OCI-LY3 (cell line): ENCODE measurements at regions not wholly inside any gene's neighbourhood (a gene's known extent, or its start where the extent isn't known, plus 50 kb on each side); places are given as distances from the start of the nearest gene placed in this dataset.

Experiments
- H2AFZ ChIP-seq: fragments of 200-600, 300-600 bp; shearing (Covaris generic); 2 replicates; pipeline ENCODE4 v1.6.0; 2014; ENCODE audit warnings: antibody characterized with exemption, low read depth, low read length
- H3K27ac ChIP-seq: fragments of 200-600, 300-600 bp; sonication (generic); 2 replicates; pipeline ENCODE4 v1.5.1; 2014; ENCODE audit warnings: mild to moderate bottlenecking, low read length, moderate library complexity, mixed read lengths
- H3K27me3 ChIP-seq: fragments of 200-600, 300-600 bp; sonication (generic); 2 replicates; pipeline ENCODE4 v1.6.1; 2014; ENCODE audit warnings: low read depth, low read length, mixed read lengths
- H3K36me3 ChIP-seq: fragments of 200-600, 300-600 bp; sonication (generic); replicated peaks from 2 replicates; pipeline ENCODE3; 2014; ENCODE audit warnings: low read depth, low read length, mixed read lengths
- H3K4me1 ChIP-seq: fragments of 300-600, 200-600 bp; sonication (generic); 2 replicates; pipeline ENCODE4 v1.6.1; 2014; ENCODE audit warnings: low read length, mixed read lengths
- H3K4me2 ChIP-seq: fragments of 200-600, 300-600 bp; sonication (generic); 2 replicates; pipeline ENCODE4 v1.6.1; 2014; ENCODE audit warnings: low read length, mixed read lengths
- H3K4me3 ChIP-seq: fragments of 300-600, 200-600 bp; sonication (generic); 2 replicates; pipeline ENCODE4 v1.5.1; 2014; ENCODE audit warnings: antibody characterized with exemption, mild to moderate bottlenecking, low read length, moderate library complexity
- H3K79me2 ChIP-seq: fragments of 300-600, 200-600 bp; shearing (Covaris generic); 2 replicates; pipeline ENCODE4 v1.6.1; 2014; ENCODE audit warnings: mild to moderate bottlenecking, low read length, mixed read lengths
- H3K9ac ChIP-seq: fragments of 300-600, 200-600 bp; shearing (Covaris generic); 2 replicates; pipeline ENCODE4 v1.6.0; 2014; ENCODE audit warnings: mild to moderate bottlenecking, low read length, moderate library complexity
- H3K9me3 ChIP-seq: fragments of 200-600, 300-600 bp; shearing (Covaris generic); 2 replicates; pipeline ENCODE4 v1.6.1; 2014; ENCODE audit warnings: low read length, mixed read lengths; ENCODE audit not compliant: insufficient read depth
- H4K20me1 ChIP-seq: fragments of 200-600, 300-600 bp; sonication (generic); 2 replicates; pipeline ENCODE4 v1.6.1; 2016; ENCODE audit warnings: low read length, mixed read lengths; ENCODE audit not compliant: insufficient read depth
- CTCF ChIP-seq: fragments of 200-600, 300-600 bp; sonication (generic); IDR thresholded peaks from 2 replicates; pipeline ENCODE4 v1.5.1; 2014; ENCODE audit warnings: antibody characterized with exemption, low read length, low read depth
- EZH2phosphoT487 ChIP-seq: fragments of 200-600 bp; shearing (Covaris generic); IDR thresholded peaks from 2 replicates; pipeline ENCODE4 v1.6.1; 2018; ENCODE audit warnings: antibody characterized with exemption, mixed run types, low read depth

DNA sequence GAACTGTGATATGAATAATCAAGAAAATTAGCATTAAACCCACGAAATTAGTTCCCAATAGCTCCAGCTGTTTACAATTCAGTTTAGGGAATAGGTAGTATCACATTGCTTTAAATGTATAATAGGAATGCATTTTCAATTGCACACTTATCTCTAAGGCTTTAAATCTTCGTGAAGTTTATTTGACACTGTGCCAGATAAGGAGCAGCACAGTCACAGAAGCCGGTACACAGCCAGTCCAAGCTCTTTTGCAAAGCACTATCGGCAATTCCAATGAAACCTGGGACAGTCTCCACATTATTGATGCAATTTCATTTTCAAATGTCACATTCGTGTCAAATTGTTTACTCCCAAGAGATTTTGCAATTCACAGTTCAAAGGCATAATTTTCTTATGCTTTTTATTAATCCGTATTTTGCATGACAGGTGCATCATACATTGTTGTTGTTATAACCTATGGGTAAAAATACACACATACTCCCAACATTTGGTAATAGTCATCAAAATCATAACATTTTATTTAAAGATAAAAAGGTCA lies 602.8 kb downstream of the RPS29 start:
- no peaks in the 10 kb centered on the region for H3K4me1 ChIP-seq
- H3K79me2 ChIP-seq: no peaks in the 10 kb centered on the region
- H2AFZ ChIP-seq: no peak overlapping the region
- no peaks in the 10 kb centered on the region for H4K20me1 ChIP-seq
- H3K9me3 ChIP-seq: no peaks in the 10 kb centered on the region
- H3K4me2 ChIP-seq: no peak overlapping the region
- no peak overlapping the region for H3K9ac ChIP-seq
- no peaks in the 10 kb centered on the region for H3K27me3 ChIP-seq
- H3K36me3 ChIP-seq: no peaks in the 10 kb centered on the region
- H3K4me3 ChIP-seq: no peak overlapping the region
- TF ChIP-seq CTCF (no peak), EZH2phosphoT487 (no peak)
- no peak overlapping the region for H3K27ac ChIP-seq

DNA sequence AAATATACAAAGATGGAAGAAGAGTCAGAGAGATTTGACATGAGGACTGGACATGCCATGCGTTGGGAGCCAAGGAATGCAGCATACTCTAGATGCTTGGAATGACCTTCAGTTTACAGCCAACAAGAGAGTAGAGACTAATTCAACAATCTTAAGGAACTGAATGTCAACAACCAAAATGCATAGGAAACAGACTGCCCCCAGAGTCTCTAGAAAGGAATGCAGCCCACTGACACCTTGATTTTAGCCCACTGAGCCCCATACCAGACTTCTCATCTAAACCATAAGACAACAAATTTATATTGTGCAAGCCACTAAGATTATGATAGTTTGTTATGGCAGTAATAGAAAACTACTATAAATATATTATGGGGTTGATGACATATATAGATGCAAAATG lies 611.2 kb downstream of the RPS29 start:
- no peaks in the 10 kb centered on the region for H3K36me3 ChIP-seq
- TF ChIP-seq CTCF (no peak), EZH2phosphoT487 (no peak)
- H3K27ac ChIP-seq: no peak overlapping the region
- H3K4me3 ChIP-seq: no peak overlapping the region
- no peaks in the 10 kb centered on the region for H3K79me2 ChIP-seq
- H4K20me1 ChIP-seq: no peaks in the 10 kb centered on the region
- no peak overlapping the region for H2AFZ ChIP-seq
- H3K9ac ChIP-seq: no peak overlapping the region
- H3K4me2 ChIP-seq: no peak overlapping the region
- no peaks in the 10 kb centered on the region for H3K9me3 ChIP-seq
- no peaks in the 10 kb centered on the region for H3K4me1 ChIP-seq
- H3K27me3 ChIP-seq: no peaks in the 10 kb centered on the region

DNA sequence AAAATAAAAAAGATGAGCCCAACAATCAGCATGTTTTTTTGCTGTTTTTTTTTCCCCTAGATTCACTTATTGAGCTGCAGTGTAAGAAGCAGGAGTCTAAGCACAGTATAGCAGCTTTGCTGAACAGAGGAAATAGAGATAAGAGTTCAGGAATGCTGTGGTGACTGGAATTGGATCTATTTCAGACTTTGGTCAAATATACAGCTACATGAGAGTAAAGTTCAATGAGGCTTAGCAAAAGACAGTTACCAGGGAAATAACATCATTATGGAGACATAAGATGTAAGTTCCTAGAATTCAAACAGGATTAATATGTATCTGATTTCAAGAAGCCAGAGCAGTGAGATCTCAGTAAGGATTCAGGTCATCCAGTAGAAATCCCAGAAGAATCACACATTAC lies 613.0 kb downstream of the RPS29 start:
- Histone ChIP-seq H4K20me1 (no peaks in the 10 kb centered on the region), H3K27me3 (no peaks in the 10 kb centered on the region), H3K27ac (no peak overlapping the region), H3K9me3 (no peaks in the 10 kb centered on the region), H2AFZ (no peak overlapping the region), H3K36me3 (no peaks in the 10 kb centered on the region), H3K4me1 (no peaks in the 10 kb centered on the region), H3K79me2 (no peaks in the 10 kb centered on the region), H3K9ac (no peak overlapping the region), H3K4me2 (no peak overlapping the region), H3K4me3 (no peak overlapping the region)
- no peak for TF ChIP-seq CTCF
- no peak for TF ChIP-seq EZH2phosphoT487

DNA sequence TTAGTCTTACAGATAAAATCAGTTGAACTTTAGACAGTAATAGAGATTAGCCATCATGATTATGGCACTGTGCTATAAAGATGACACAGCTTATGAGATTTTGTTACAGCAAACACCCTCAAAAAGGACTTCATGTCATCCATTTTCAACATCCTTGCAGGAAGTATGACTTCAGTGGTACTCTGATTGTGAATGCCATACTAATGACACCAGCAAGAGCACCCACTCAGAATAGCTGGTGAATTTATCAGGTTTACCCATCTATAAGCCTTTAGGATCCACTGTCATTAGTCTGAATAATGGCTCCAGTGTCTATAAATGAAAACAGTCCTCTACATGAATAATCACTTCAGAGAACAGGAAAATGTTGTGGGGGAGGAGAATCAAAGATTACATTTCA lies 615.2 kb downstream of the RPS29 start:
- H3K4me1 ChIP-seq: no peaks in the 10 kb centered on the region
- H3K4me2 ChIP-seq: no peak overlapping the region
- H3K79me2 ChIP-seq: no peaks in the 10 kb centered on the region
- H3K4me3 ChIP-seq: no peak overlapping the region
- H3K27ac ChIP-seq: no peak overlapping the region
- no peaks in the 10 kb centered on the region for H3K9me3 ChIP-seq
- no peak overlapping the region for H3K9ac ChIP-seq
- H3K36me3 ChIP-seq: no peaks in the 10 kb centered on the region
- H4K20me1 ChIP-seq: no peaks in the 10 kb centered on the region
- TF ChIP-seq CTCF (no peak), EZH2phosphoT487 (no peak)
- no peaks in the 10 kb centered on the region for H3K27me3 ChIP-seq
- no peak overlapping the region for H2AFZ ChIP-seq
